ENCODE measurements at regions not wholly inside any gene's neighbourhood (a gene's known extent, or its start where the extent isn't known, plus 50 kb on each side); places are given as distances from the start of the nearest gene placed in this dataset.

DNA sequence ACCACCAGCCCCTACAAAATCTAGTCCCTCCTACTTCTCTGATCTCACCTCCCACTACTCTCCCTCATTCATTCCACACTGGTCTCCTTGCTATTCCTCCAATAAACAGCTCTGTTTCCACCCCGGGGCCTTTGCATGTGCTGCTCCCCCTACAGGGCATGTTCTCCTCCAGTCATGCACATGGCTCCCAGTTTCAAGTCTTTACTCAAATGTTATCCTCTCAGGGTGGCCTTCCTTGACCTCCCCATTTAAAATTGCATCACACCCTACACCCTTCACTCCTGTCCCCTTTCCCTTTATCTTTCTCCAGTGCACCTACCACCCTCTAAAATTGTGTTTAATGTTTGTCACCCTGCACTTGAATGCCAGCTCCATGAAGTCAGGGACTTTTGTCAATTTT lies 174.5 kb downstream of the MRPL14 start:
- in situ Hi-C loops (cut with HindIII; ENCODE audit: low pct_unique_long_range_greater_than_20kb, low sequenced_read_pairs), result no loop called here
- peak; percentile 31 for DNase-seq (ENCODE audit: low read depth, low spot score)

DNA sequence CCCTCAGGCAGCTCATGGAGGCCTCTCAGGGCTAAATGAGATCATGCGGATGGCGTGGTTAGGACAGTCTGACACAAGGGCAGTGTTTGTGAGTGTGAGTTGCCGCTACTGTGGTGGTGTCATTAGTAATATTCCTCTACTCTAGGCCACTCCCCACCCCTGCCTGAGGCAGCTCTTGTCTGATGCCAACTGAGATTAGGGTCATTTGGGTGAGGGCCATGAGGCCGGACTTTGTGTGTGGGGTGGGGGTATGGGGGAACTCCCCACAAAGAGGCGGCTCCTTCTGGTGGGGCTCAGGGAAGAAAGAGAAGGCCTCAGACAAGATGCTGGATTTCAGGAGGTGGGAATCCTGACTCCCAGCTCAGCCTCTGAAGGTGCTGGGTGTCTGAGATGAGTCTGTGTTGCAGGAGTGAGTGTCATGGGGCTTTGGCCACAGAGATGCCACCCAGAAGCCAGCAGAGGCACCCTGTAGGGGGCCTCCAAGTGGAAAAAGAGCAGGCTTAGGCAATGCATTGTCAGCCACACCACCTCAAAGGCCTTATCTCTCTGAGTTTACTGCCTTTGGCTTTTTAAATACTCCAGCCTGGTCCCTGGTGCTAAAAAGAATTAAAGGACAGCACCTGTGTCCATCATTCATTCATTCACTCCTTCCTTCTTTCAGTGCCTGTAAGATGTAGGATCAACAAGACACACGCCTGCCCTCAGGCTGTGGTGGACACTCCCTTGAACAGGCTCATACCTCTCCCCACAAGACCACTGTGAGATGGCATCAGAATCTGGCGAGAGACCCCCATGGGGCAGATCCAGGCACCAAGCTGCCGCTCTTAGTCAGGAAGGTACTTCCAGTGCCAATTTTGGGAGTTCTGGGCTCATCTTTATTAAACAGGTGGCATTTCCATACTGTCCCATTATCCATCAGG lies 175.2 kb downstream of the MRPL14 start:
- in situ Hi-C loops (cut with HindIII; ENCODE audit: low pct_unique_long_range_greater_than_20kb, low sequenced_read_pairs), result no loop called here
- DNase-seq (ENCODE audit: low read depth, low spot score), result no peak

DNA sequence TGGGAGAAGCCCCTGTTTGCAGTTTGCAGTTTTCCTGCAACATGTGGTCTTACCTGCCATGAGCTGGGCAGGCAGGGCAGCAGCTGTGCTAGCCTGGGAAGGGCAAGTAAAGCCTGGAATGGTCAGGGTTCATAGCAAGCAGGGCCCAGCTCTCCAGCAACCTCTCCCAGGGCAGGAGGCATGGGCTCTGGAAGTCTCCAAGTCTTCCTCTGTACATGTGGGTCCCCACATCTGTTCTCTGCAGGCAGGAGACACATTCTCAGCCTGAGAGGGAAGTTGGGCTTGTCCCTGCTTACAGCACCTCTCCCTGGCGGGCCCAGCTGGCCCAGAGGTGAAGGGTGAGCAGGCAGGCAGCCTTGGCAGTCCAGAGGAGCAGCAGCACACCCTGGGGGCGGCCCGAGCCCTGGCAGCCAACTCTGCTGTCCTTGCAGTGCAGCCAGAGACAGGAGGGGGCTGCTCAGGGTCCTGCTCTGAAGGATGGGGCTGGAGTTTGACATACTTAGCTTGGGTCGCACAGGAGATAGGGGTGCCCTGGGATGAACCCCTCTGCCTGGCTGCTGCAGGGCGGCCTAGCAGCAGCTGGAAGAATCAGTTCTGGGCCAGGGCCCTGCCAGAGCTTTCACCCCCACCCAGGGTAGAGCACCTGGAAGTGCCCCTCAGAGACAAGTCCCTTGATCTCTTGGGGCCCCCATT lies 176.0 kb downstream of the MRPL14 start:
- in situ Hi-C loops (cut with HindIII; ENCODE audit: low pct_unique_long_range_greater_than_20kb, low sequenced_read_pairs), result no loop called here
- peak; percentile 15 for DNase-seq (ENCODE audit: low read depth, low spot score)

DNA sequence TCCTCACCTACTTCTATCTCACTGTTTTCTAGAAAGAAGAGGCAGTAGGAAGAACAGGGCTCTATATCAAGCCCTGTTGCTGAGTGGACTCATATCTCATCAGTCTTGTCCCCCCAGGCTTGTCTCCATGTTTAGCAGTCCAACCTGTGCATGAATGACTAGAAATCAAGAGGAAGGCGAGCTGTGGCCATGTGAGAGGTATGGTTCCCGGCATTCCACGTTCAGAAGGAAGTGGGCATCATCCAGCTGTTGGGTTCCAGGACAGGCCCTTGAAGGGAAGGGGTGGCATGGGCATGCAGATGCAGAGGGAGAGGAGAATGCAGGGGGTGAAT lies 176.6 kb downstream of the MRPL14 start:
- in situ Hi-C loops (cut with HindIII; ENCODE audit: low pct_unique_long_range_greater_than_20kb, low sequenced_read_pairs), result no loop called here
- DNase-seq (ENCODE audit: low read depth, low spot score), result no peak

DNA sequence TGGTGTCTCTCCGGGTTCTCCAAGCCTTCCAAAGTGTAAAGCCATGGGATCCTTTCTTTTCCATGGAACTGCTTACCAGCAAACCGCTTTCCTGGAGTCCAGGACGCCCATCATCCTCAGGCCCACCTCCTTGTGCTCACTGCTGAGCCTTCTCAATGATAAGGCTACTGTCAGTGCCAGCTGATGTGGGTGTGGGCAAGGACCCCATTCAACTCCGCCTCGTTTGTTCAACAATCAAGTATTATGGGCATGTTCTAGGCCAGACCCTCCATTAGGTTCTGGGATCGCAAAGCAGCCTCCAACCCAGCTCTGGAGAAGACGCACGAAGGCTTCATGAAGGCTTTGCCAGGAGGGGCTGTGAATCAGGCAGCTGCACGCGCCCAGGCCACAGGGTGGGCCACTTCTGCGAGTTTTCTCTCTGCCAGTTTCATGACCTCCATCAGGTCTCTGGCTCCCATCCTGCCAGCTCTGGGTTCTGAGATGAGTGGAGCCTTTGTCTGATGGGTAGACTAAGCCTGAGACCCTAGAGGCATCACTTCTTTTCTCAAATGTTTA lies 177.1 kb downstream of the MRPL14 start:
- in situ Hi-C loops (cut with HindIII; ENCODE audit: low pct_unique_long_range_greater_than_20kb, low sequenced_read_pairs), result no loop called here
- DNase-seq (ENCODE audit: low read depth, low spot score), result no peak

DNA sequence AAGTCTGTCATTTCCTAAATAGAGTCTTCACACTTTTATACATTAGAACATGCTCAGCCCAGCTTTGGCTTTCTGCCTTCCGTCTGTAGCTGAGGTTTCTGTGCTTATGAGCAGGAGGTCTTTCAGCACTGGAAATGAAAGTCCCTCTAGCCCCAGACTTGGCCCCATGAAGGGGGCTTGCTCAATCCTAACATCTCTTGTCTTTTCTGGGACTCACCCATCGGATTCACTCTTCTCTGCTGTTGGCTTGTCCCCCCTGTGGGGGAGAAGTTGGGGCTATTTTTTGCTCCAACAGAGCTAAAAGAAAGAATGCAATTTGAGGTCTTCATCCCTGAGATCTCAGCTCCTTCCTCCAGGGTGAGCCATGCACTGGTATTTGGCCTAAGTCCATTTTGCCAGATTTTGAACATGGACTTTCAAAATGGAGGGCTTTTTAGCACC lies 177.7 kb downstream of the MRPL14 start:
- no peak for DNase-seq (ENCODE audit: low read depth, low spot score)
- in situ Hi-C loops (cut with HindIII; ENCODE audit: low pct_unique_long_range_greater_than_20kb, low sequenced_read_pairs), result no loop called here

DNA sequence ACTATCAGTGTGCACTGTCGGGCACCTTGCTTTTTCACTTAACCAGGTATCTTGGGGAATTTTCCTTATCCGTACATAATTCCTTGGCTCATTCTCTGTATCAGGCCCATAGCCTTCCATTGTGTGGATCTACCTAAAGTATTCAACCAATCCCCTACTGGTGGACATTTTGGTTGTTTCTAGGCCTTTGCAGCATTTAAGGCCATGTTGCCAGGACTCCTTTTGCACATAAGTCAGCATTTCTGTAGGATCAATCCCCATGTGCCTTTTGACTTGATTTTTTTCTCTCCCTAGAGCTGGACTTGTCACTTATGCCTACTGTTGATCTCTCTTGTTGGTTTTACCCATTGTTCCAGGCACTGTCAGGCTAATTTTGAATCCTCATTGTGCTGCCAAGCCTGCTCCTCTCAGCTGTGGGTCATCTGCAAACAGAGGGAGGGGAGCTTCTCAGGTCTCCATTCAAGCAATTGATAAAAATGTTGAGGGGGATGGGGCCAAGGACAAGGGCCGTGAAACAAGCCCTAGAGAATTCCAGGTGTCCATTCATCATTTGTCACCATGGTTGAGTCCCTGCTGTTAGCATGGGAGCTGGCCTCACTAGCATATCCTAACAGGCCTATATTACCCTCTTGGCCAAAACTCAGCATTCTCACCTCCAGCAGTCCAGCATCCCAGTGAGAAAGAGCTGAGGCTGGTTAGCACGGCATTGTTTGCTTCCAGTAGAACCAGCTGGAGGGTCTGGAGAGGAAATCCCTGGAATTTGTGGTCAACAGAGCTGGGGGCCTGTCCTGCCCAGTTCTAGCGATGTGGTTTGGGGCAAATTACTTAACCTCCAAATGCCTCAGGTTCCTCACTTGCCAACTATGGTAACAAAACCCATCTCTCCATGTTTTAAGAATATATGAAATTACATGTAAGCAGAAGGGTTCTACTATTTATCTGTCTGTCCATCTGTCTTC lies 178.4 kb downstream of the MRPL14 start:
- in situ Hi-C loops (cut with HindIII; ENCODE audit: low pct_unique_long_range_greater_than_20kb, low sequenced_read_pairs), result no loop called here
- DNase-seq (ENCODE audit: low read depth, low spot score), result no peak

DNA sequence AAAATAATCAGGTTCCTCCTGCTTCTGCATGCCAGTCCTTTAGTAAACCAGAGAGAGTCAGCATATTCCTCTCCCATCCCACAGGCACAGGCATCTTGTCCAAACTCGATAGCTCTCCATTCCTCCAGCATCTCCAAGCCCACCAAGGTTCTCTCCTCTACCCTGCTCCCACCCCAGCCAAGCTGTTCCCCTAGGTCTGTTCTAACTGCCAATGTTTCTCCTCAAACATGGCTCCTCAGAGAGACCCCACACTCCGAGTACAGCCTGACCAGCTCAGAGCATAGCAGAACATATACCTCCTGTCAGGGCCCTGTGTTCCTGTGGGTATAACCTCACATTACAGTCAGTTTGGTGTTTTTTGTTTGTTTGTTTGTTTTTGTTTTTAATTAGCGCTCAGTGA lies 177.8 kb downstream of the VEGFA start:
- in situ Hi-C loops (cut with HindIII; ENCODE audit: low pct_unique_long_range_greater_than_20kb, low sequenced_read_pairs), result no loop called here
- no peak for DNase-seq (ENCODE audit: low read depth, low spot score)

DNA sequence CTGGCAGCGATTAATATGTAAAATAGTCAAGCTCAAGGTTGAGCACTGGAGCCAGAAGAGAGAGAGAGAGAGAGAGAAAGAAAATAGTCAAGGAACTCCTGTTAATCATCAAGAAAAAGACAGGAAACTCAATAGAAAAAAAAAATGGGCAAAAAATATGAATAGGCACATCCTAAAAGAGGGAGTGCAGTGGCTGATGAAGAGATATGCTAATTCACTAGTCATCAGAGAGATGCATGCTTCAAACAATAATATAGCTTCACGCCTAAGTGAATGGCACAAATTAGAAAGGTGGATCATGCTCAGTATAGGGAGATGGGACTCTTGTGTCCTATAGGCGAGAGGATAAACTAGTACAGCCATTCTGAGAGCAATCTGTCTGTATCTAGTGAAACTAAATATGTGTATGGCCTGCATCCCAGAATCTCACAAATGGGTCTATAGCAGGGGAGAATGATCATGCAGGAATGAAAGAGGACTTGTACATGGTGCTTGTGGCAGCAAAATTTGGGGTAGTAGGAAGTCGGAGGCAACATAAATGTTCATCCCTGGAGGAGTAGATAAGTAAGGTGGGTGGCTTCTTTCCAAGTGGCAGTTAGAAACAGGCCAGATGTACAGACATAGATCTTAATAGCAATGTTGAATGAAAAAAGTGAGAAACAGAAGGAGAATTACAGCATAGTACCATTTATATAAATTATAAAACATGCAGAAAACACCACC lies 176.8 kb downstream of the VEGFA start:
- DNase-seq (ENCODE audit: low read depth, low spot score), result no peak
- in situ Hi-C loops (cut with HindIII; ENCODE audit: low pct_unique_long_range_greater_than_20kb, low sequenced_read_pairs), result no loop called here

DNA sequence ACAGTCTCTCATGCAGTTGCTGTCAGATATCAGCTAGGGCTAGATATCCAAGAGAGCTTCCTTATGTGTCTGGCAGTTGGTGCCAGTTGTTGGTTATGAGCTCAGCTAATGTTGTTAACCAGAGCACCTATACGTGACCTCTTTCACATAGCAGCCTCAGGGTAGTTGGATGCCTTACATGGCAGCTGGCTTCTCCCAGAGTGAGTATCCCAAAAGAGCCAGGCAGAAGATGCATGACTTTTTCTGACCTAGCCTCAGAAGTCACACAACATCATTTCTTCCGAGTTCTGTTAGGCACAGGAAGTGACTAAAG lies 175.7 kb downstream of the VEGFA start:
- in situ Hi-C loops (cut with HindIII; ENCODE audit: low pct_unique_long_range_greater_than_20kb, low sequenced_read_pairs), result no loop called here
- DNase-seq (ENCODE audit: low read depth, low spot score), result no peak

DNA sequence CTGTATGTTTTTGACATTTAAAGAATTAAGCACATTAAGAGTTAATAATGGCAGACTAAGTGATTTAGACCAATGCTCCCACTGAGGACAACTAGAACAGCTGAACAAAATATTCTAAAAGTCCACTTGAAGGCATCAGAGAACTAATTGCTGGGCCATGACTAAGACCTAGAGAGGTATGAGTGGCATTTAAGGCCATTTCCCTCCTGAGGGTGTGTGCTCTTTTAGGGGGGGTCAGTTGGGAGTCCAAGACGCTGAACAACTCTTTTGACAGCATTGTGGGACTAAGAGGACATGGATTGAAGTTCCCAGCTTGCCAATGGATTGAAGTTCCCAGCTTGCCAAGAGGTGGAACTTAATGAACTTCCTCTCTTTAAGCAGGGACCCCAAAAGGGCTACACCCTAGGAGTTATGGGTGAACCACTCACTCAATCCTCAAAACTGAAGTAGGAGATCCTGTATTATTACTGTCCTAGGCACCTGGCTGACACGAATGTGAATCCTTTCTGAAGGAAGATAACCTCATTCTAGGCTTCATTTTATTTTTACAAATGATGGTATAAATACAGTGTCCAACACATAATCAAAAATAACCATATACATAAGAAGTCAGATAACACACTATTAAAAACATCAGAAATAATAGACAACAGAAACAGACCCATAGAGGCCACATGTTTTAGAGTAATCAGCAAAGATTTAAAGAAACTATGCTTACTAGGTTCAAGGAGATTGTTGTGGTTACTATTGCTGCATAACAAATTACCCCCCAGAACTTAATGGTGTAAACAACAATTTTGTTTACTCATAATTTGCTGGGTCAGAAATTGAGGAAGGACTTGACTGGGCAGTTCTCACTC lies 175.1 kb downstream of the VEGFA start:
- no peak for DNase-seq (ENCODE audit: low read depth, low spot score)

DNA sequence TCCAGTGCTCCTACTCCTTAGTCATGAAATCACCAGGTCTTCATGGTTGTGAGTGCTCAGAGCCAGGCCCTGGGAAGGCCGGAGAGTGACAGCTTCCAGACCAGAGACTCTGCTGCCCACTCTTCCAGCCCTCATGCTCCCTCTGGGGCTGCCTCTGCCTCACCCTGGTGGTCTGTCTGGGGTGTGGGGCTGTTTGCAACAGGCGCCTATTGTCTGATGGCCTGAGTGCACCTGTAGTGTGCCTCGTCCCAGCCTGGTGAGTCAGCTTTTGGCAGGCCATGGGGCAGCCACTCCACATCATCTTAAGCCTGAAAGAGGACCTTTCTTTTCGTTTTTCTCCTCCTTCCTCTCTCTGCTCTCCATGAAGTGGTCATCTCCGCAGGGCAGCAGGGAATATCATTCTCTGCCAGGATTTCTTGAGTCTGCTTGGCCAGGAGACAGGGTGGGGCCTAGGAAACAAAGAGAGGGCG lies 173.8 kb downstream of the VEGFA start:
- in situ Hi-C loops (cut with HindIII; ENCODE audit: low pct_unique_long_range_greater_than_20kb, low sequenced_read_pairs), result no loop called here
- no peak for DNase-seq (ENCODE audit: low read depth, low spot score)

More for the DNA sequence above, 175.1 kb downstream of the VEGFA start:
- in situ Hi-C loops (cut with HindIII; ENCODE audit: low pct_unique_long_range_greater_than_20kb, low sequenced_read_pairs), result no loop called here

DNA sequence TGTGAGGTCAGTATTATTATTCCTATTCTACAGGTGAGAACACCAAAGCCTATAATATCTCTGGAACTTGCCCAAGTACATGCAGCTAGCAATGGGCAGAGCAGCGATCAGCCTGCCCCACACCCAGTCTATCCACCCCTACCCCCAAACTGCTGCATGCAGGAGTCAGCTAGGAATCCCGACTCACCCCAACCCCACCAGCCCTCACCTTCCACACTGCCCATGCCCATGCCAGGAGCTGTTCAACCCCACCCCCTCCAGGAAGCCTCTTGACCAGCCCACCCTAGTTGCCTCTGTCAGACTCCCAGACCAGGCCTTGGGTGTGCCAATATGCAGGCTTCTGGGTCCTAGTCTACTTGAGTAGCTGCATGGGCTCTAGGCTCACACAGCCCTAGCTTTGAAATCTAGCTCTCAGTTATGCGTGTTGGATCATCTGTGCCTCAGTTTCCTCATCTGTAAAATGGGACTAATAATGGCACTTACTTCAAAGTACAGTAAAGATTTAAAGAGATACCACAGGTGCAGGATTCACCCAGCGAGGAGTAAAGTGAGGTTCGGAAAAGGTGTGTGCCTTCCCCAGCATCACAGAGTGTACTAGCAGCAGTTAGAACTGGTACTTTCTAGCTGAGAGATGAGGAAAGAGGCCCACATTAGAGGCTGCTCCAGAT lies 173.2 kb downstream of the VEGFA start:
- in situ Hi-C loops (cut with HindIII; ENCODE audit: low pct_unique_long_range_greater_than_20kb, low sequenced_read_pairs), result no loop called here
- DNase-seq (ENCODE audit: low read depth, low spot score), result no peak

DNA sequence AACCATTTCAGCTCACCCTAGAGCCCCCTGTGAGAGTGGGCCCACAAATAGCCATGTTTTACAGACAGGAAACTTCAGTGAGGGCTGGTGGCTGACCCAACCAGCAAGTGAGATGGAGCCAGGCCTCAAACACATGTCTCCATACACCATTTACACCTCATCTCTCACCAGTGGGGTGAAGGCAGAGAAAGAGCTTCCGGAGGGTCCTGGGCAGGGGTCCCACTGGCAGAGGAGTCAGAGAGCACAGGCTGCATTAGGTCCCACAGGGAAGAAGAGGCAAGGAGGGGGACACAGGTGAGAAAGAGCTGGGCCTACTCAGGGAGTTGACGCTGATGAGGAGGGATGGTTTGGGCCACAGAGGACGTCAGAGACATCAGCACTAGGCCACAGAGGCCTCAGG lies 172.6 kb downstream of the VEGFA start:
- in situ Hi-C loops (cut with HindIII; ENCODE audit: low pct_unique_long_range_greater_than_20kb, low sequenced_read_pairs), result no loop called here
- DNase-seq (ENCODE audit: low read depth, low spot score), result no peak

DNA sequence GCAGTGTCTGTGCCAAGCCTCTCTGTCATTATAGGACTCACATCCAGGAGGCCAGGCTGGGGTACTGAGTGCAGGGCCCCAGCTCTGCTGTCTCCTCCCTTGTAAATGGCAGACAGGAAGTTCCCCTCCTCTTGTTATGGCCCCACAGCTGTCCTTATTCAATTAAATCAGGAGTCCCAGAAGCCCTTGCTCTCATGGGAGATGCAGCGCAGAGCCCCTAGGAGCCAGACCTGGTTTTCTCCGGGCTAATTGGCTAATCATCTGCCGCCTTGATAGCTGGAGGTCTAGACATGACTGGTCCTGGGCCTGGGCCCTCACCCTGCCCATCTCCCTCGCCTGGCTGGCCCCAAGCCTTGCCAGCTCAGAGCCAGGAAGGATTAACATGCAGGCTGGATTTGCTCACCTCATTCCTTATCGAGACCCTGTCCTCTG lies 172.0 kb downstream of the VEGFA start:
- no peak for DNase-seq (ENCODE audit: low read depth, low spot score)
- in situ Hi-C loops (cut with HindIII; ENCODE audit: low pct_unique_long_range_greater_than_20kb, low sequenced_read_pairs), result no loop called here

DNA sequence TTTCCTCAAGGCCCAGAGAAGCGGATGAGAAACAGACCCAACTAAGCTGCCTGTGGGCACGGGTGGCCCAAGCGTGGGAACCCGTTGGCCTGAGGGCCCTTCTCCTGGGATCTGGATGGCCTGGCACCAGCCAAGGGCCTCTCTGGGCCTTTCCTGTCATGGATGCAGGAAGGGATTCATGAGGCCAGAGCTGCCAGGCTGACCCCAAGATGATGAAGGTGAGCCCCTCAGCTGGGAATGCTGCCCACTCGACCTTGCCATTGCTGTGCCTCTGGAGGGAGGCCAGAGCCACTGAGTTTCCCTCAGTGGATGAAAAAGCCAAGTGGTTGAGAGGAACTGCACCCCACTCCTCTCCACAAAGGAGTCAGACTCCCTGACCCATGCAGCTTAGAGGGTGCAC lies 171.2 kb downstream of the VEGFA start:
- in situ Hi-C loops (cut with HindIII; ENCODE audit: low pct_unique_long_range_greater_than_20kb, low sequenced_read_pairs), result no loop called here
- DNase-seq (ENCODE audit: low read depth, low spot score), result no peak

Data from SK-MEL-5 (cell line).